ENCODE measurements at regions not wholly inside any gene's neighbourhood (a gene's known extent, or its start where the extent isn't known, plus 50 kb on each side); places are given as distances from the start of the nearest gene placed in this dataset.

- no peak for DNase-seq (ENCODE audit: low read depth)
- no peak overlapping the region for H3K4me3 ChIP-seq (ENCODE audit: low read depth, low read length)
- TF ChIP-seq, protein P1, sequence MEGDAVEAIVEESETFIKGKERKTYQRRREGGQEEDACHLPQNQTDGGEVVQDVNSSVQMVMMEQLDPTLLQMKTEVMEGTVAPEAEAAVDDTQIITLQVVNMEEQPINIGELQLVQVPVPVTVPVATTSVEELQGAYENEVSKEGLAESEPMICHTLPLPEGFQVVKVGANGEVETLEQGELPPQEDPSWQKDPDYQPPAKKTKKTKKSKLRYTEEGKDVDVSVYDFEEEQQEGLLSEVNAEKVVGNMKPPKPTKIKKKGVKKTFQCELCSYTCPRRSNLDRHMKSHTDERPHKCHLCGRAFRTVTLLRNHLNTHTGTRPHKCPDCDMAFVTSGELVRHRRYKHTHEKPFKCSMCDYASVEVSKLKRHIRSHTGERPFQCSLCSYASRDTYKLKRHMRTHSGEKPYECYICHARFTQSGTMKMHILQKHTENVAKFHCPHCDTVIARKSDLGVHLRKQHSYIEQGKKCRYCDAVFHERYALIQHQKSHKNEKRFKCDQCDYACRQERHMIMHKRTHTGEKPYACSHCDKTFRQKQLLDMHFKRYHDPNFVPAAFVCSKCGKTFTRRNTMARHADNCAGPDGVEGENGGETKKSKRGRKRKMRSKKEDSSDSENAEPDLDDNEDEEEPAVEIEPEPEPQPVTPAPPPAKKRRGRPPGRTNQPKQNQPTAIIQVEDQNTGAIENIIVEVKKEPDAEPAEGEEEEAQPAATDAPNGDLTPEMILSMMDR (conservative IDR thresholded peaks at IDR 0.05; ENCODE audit: low read depth, low read length) = no peak
These were observed 266.5 kb upstream of the SALL3 start for GRCh38 chr18:78713069-78713468.

- TF ChIP-seq, protein P1 (conservative IDR thresholded peaks at IDR 0.05; ENCODE audit: low read depth, low read length) = no peak
- H3K4me3 ChIP-seq (ENCODE audit: low read depth, low read length) = no peak overlapping the region
- no peak for DNase-seq (ENCODE audit: low read depth)
These were observed 265.9 kb upstream of the SALL3 start for GRCh38 chr18:78713726-78714125.

GRCh38 chr18:78716022-78716421 is 263.6 kb upstream of the SALL3 start:
- TF ChIP-seq, protein P1 (conservative IDR thresholded peaks at IDR 0.05; ENCODE audit: low read depth, low read length) = no peak
- H3K4me3 ChIP-seq (ENCODE audit: low read depth, low read length) = no peak overlapping the region

GRCh38 chr18:78716581-78716980 is 263.0 kb upstream of the SALL3 start:
- TF ChIP-seq, protein P1 (conservative IDR thresholded peaks at IDR 0.05; ENCODE audit: low read depth, low read length) = no peak
- DNase-seq (ENCODE audit: low read depth) = no peak
- no peak overlapping the region for H3K4me3 ChIP-seq (ENCODE audit: low read depth, low read length)

More at GRCh38 chr18:78716022-78716421, 263.6 kb upstream of the SALL3 start:
- DNase-seq (ENCODE audit: low read depth) = no peak

GRCh38 chr18:78717051-78717765 is 262.4 kb upstream of the SALL3 start:
- no peak for DNase-seq (ENCODE audit: low read depth)
- TF ChIP-seq, protein P1 (conservative IDR thresholded peaks at IDR 0.05; ENCODE audit: low read depth, low read length) = no peak
- no peak overlapping the region for H3K4me3 ChIP-seq (ENCODE audit: low read depth, low read length)

DNA sequence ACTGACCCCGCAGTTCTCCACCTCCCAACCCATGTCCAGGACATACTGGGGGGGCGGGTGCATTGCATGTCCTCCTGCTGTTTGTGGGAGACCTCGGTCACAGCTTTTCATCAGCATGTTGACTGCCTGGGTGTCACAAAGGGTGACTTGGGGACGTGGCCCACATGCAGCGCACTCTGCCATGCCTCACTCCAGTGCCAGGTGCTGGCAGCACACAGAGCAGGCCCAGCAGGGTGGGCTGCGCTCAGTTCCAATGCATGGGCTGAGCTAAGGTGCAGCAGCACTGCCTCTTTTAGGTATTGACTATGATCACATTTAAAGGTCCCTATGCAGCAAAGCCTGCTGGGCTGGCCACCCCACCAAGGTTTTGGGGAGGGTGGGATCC is 261.9 kb upstream of the SALL3 start:
- TF ChIP-seq, protein P1 (conservative IDR thresholded peaks at IDR 0.05; ENCODE audit: low read depth, low read length) = no peak
- no peak overlapping the region for H3K4me3 ChIP-seq (ENCODE audit: low read depth, low read length)
- DNase-seq (ENCODE audit: low read depth) = no peak

DNA sequence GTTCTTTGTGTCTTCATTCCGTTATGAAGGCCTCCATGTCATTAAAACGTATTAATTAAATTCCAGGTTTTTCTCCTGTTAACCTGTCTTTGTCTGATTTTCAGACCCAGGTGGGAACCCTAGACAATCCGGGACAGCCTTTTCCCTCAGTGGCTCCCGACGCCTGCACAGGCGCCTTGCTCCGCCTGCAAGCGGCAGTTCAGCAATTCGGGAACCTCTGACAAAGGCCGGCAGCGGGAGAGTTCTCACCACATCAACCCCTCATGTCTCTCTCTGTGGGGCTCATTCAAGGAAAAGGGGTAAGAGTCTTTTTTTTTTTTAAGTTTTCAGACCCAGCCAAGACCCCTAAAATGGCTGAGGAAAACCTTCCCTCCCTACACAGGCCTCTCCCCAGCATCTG is 259.8 kb upstream of the SALL3 start:
- no peak for DNase-seq (ENCODE audit: low read depth)
- TF ChIP-seq, protein P1 (conservative IDR thresholded peaks at IDR 0.05; ENCODE audit: low read depth, low read length) = no peak
- H3K4me3 ChIP-seq (ENCODE audit: low read depth, low read length) = no peak overlapping the region
